ENCODE measurements at regions not wholly inside any gene's neighbourhood (a gene's known extent, or its start where the extent isn't known, plus 50 kb on each side); places are given as distances from the start of the nearest gene placed in this dataset.

DNA sequence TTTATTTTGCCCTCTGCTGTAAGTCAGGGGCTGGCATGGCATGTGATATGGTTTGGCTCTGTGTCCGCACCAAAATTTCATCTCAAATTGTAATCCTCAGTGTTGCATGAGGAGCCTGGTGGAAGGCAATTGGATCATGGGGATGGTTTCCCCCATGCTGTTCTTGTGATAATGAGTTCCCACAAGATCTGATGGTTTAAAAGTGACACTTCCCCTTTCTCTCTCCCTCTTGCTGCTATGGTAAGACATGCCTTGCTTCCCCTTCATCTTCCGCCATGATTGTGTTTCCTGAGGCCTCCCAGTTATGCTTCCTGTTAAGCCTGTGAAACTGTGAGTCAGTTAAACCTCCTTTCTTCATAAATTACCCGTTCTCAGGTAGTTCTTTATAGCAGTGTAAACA is 72.0 kb upstream of the MSX1 start:
- no peak overlapping the region for H3K27ac ChIP-seq
- no peaks in the 10 kb centered on the region for H3K4me1 ChIP-seq
- intact Hi-C loops (cut with DNase I; ENCODE audit: low total_unique reads) = no loop called here
- H3K36me3 ChIP-seq = no peaks in the 10 kb centered on the region
- H3K4me3 ChIP-seq = no peak overlapping the region
- no peaks in the 10 kb centered on the region for H3K9me3 ChIP-seq
- no peak for DNase-seq
- H3K27me3 ChIP-seq = no peaks in the 10 kb centered on the region
- no peak for TF ChIP-seq POLR2A (IDR thresholded peaks at IDR 0.05)
- TF ChIP-seq, protein P1, sequence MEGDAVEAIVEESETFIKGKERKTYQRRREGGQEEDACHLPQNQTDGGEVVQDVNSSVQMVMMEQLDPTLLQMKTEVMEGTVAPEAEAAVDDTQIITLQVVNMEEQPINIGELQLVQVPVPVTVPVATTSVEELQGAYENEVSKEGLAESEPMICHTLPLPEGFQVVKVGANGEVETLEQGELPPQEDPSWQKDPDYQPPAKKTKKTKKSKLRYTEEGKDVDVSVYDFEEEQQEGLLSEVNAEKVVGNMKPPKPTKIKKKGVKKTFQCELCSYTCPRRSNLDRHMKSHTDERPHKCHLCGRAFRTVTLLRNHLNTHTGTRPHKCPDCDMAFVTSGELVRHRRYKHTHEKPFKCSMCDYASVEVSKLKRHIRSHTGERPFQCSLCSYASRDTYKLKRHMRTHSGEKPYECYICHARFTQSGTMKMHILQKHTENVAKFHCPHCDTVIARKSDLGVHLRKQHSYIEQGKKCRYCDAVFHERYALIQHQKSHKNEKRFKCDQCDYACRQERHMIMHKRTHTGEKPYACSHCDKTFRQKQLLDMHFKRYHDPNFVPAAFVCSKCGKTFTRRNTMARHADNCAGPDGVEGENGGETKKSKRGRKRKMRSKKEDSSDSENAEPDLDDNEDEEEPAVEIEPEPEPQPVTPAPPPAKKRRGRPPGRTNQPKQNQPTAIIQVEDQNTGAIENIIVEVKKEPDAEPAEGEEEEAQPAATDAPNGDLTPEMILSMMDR (IDR thresholded peaks at IDR 0.05) = no peak

DNA sequence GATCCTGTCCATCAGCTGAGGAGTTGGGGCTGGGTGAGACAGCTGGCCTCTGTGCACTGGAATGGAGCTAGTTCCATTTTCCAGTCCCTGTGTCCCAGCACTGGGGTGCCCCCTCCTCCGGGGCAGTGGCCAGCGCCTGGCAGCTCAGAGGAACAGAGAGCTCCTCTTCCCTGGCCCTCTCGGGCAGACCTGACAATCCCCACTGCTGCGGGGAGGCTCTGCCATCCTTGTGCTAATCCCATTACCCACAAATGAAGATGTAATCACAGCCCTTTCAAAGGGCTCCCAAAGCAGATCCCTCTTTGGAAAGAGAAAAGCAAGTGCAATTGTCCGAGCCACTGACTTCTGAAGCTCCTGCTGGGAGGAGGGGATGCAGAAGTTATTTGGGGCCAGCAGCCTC is 75.1 kb upstream of the MSX1 start:
- Histone ChIP-seq H3K4me3 (no peak overlapping the region), H3K36me3 (no peaks in the 10 kb centered on the region), H3K9me3 (no peaks in the 10 kb centered on the region), H3K4me1 (no peaks in the 10 kb centered on the region), H3K27me3 (no peaks in the 10 kb centered on the region), H3K27ac (no peak overlapping the region)
- TF ChIP-seq, protein P1 (IDR thresholded peaks at IDR 0.05) = no peak
- no peak for TF ChIP-seq POLR2A (IDR thresholded peaks at IDR 0.05)
- no peak for DNase-seq
- intact Hi-C loops (cut with DNase I; ENCODE audit: low total_unique reads) = no loop called here

DNA sequence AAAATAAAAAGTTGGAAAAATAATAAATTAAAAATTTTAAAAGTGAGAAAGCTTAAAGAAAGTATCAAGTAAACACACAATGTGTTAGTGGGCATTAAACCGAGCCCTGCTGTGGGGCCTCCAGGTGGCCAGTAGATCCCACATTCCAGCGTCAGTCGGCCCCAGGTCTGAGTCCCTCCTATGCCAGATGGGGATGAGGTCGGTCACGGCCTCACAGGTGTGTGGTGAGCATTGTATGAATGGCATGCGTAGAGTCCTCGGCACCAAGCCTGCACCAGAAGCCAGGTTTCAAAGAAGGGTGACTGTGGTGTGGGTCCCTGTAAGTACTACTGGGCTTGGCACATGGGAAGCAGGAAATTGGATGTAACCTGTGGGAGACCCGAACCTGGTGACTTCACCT is 75.6 kb upstream of the MSX1 start:
- H3K4me1 ChIP-seq = no peaks in the 10 kb centered on the region
- intact Hi-C loops (cut with DNase I; ENCODE audit: low total_unique reads) = no loop called here
- H3K27ac ChIP-seq = no peak overlapping the region
- H3K9me3 ChIP-seq = no peaks in the 10 kb centered on the region
- DNase-seq = no peak
- no peak for TF ChIP-seq POLR2A (IDR thresholded peaks at IDR 0.05)
- TF ChIP-seq, protein P1 (IDR thresholded peaks at IDR 0.05) = no peak
- no peaks in the 10 kb centered on the region for H3K36me3 ChIP-seq
- H3K27me3 ChIP-seq = no peaks in the 10 kb centered on the region
- no peak overlapping the region for H3K4me3 ChIP-seq

DNA sequence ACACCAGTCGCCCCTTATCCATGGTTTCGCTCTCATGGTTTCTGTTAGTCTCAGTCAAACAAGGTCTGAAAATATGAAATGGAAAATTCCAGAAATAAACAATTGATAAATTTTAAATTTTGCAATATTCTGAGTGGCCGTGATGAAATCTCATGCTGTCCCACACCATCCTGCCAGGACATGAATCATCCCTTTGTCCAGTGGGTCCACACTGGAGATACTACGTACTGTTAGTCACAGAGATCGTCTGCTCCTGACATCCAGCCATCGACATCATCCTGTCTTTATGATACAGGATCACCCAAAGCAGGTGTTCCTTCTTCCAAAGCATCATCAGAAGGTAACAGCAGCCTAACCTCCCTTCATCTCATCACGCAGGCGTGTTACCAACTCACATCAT is 76.5 kb upstream of the MSX1 start:
- no peak for TF ChIP-seq POLR2A (IDR thresholded peaks at IDR 0.05)
- TF ChIP-seq, protein P1 (IDR thresholded peaks at IDR 0.05) = no peak
- Histone ChIP-seq H3K4me3 (no peak overlapping the region), H3K4me1 (no peaks in the 10 kb centered on the region), H3K27me3 (no peaks in the 10 kb centered on the region), H3K9me3 (no peaks in the 10 kb centered on the region), H3K36me3 (no peaks in the 10 kb centered on the region), H3K27ac (no peak overlapping the region)
- DNase-seq = no peak
- intact Hi-C loops (cut with DNase I; ENCODE audit: low total_unique reads) = no loop called here

DNA sequence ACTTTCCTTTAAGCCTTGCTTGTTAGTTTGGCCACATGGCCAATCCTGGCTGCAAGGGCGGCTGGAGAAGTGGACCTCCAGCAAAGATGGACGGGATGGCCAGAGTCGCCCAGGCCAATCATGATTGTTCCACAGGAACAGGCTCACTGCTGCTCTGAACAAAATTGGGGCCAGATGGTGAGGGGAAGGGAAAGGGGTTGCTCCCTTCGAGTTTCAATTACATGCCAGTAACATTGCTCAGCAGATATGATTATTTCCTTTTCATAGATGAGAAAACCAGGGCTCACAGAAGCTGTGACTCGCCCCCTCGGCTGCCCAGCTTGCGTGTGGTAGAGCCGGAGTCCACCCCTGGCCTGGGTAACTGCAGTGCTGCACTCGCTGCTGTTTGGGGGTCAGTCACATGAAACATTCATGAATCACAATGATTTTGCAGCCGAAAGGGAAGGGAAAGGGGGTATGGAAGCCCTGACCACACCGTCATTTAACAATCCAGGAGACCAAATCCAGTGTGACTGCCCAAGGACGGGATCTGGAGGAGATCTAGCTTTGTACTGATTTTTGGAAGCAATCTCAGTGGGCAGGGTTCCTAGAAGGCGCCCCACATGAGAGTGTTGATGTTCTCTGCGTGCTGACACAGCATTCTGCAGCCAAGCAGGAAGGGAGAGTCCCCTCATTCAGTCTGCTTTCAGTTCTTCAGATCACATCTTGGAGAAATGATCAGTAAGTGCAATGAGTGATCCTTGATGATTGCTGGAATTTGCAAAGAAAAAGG is 77.3 kb upstream of the MSX1 start:
- no peaks in the 10 kb centered on the region for H3K9me3 ChIP-seq
- TF ChIP-seq, protein P1 (IDR thresholded peaks at IDR 0.05) = no peak
- no peak for TF ChIP-seq POLR2A (IDR thresholded peaks at IDR 0.05)
- intact Hi-C loops (cut with DNase I; ENCODE audit: low total_unique reads) = no loop called here
- no peaks in the 10 kb centered on the region for H3K36me3 ChIP-seq
- H3K4me1 ChIP-seq = no peaks in the 10 kb centered on the region
- H3K27me3 ChIP-seq = no peaks in the 10 kb centered on the region
- peak overlapping the region in 1 of 2 donors; percentile 15 for H3K27ac ChIP-seq
- no peak for DNase-seq
- no peak overlapping the region for H3K4me3 ChIP-seq
